C4-2B (cell line): ENCODE measurements at regions not wholly inside any gene's neighbourhood (a gene's known extent, or its start where the extent isn't known, plus 50 kb on each side); places are given as distances from the start of the nearest gene placed in this dataset.

Source experiments
- H3K27ac ChIP-seq: fragments of 450-650 bp; 2 replicates; pipeline ENCODE4 v1.5.1; 2017
- CTCF ChIP-seq: fragments of 450-650 bp; conservative IDR thresholded peaks from 2 replicates; pipeline ENCODE4 v1.5.1; 2017; ENCODE audit warnings: mild to moderate bottlenecking
- ZFX ChIP-seq: fragments of 450-650 bp; IDR thresholded peaks from 2 replicates; pipeline ENCODE4 v1.6.1; 2017

GRCh38 chr10:121332353-121332752 is 265.9 kb downstream of the FGFR2 start:
- H3K27ac ChIP-seq = no peak overlapping the region
- no peak for TF ChIP-seq CTCF

- no peak overlapping the region for H3K27ac ChIP-seq
- TF ChIP-seq ZFX (no peak), CTCF (no peak)
Measured at GRCh38 chr10:121332829-121333765, 265.1 kb downstream of the FGFR2 start.

GRCh38 chr10:121335386-121335925 is 262.8 kb downstream of the FGFR2 start:
- TF ChIP-seq ZFX (no peak), CTCF (no peak)
- H3K27ac ChIP-seq = no peak overlapping the region

DNA sequence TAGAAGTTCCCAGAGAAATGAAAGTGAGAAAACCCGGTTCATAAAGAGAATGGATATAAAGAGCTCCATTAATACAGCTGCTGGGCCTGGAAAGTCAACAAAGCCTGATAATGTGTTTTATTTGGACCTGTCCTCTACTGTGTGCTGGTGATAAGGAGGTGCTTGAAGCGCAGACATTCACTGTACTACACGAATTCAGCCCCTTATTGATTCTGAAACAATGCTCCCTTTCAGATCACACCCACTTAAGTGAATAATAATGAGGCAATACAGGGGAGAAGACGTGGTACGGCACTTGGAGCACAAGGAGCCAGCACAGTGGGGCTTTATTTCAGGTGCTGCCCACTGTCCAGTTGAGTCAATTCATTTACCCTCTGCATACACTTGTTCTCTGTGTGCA is 260.8 kb downstream of the FGFR2 start:
- TF ChIP-seq ZFX (no peak), CTCF (no peak)
- H3K27ac ChIP-seq = no peak overlapping the region

GRCh38 chr10:121338206-121338980 is 259.9 kb downstream of the FGFR2 start:
- no peak overlapping the region for H3K27ac ChIP-seq
- no peak for TF ChIP-seq ZFX
- TF ChIP-seq CTCF = no peak

GRCh38 chr10:121339114-121339513 is 259.1 kb downstream of the FGFR2 start:
- no peak for TF ChIP-seq ZFX
- no peak for TF ChIP-seq CTCF
- H3K27ac ChIP-seq = no peak overlapping the region

- H3K27ac ChIP-seq = no peak overlapping the region
- no peak for TF ChIP-seq CTCF
- TF ChIP-seq ZFX = no peak
Measured at GRCh38 chr10:121340271-121340831, 257.9 kb downstream of the FGFR2 start.
